HL-60 (cell line): ENCODE measurements at regions not wholly inside any gene's neighbourhood (a gene's known extent, or its start where the extent isn't known, plus 50 kb on each side); places are given as distances from the start of the nearest gene placed in this dataset.

ENCODE experiments used
- DNase-seq, 2 experiments: peaks; one replicate each; pipeline ENCODE4 v3.0.0-alpha.2; 2010 to 2020; ENCODE audit warnings: low read depth in 1 of 2, low spot score in 1 of 2
- H3K27ac ChIP-seq: fragments of 250-450 bp; sonication (Bioruptor Pico); replicated peaks from 2 replicates; pipeline ENCODE4 v1.5.1; 2020; ENCODE audit warnings: mild to moderate bottlenecking, moderate library complexity
- H3K27me3 ChIP-seq: fragments of 250-450 bp; sonication (Bioruptor Pico); 2 replicates; pipeline ENCODE4 v1.5.1; 2021; ENCODE audit warnings: mild to moderate bottlenecking, moderate library complexity; ENCODE audit not compliant: insufficient read depth, poor library complexity, severe bottlenecking
- H3K4me3 ChIP-seq: replicated peaks from 2 replicates; pipeline ENCODE4 v1.5.1; 2011; ENCODE audit warnings: mild to moderate bottlenecking, control low read depth, low read length; ENCODE audit not compliant: insufficient read depth
- CTCF ChIP-seq: IDR thresholded peaks from one replicate; pipeline ENCODE4 v1.5.1; 2011; ENCODE audit warnings: low read length, control low read depth, inconsistent platforms; ENCODE audit not compliant: insufficient read depth
- GABPA ChIP-seq: IDR thresholded peaks from 2 replicates; pipeline ENCODE4 v1.6.1; 2012; ENCODE audit warnings: low read depth
- POLR2AphosphoS5 ChIP-seq: IDR thresholded peaks from 2 replicates; pipeline ENCODE4 v1.6.1; 2012; ENCODE audit warnings: low read depth
- REST ChIP-seq: IDR thresholded peaks from 2 replicates; pipeline ENCODE4 v1.6.1; 2012; ENCODE audit warnings: low read depth; ENCODE audit not compliant: insufficient replicate concordance
- SPI1 ChIP-seq: IDR thresholded peaks from 2 replicates; pipeline ENCODE4 v1.6.1; 2012; ENCODE audit warnings: low read depth, mild to moderate bottlenecking, borderline replicate concordance

DNA sequence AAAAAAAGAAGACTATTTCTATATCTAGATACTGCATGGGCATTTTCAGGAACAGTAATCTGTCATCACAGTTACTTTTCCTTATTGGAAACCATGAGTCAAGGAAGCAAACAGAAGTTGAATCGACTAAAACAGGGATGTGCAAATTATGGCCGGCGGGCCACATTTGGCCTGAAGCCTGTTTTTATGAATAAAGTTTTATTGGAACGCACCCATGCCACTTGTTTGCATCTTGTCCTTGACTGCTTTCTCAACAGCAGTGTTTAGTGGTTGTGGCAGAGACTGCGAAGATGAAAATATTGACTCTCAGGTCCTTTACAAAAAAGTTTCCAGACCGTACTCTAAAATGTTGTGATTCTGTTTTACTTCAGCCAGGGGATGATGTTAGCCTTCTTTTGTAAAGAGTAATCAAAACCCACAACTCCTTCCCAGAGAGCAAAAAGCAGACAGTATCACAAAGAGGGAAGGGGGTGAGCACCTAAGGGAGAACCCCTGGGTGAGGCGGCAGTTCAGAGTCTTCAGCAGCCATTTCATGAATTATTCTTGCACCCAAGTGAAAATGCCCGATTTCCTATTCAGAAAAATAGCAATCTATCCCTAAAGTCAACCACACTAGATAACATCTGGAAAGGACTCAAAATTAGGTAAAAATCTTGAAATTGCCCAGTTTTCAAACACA lies 190.4 kb downstream of the MYLK4 start:
- no peak for TF ChIP-seq CTCF
- no peak for TF ChIP-seq POLR2AphosphoS5
- TF ChIP-seq REST: no peak
- no peak for TF ChIP-seq GABPA
- no peak for TF ChIP-seq SPI1
- Histone ChIP-seq H3K4me3 (no peak overlapping the region), H3K27ac (no peak overlapping the region), H3K27me3 (no peaks in the 10 kb centered on the region)
- no peak for DNase-seq

GRCh38 chr6:2558861-2559801 lies 191.6 kb downstream of the MYLK4 start:
- H3K27me3 ChIP-seq: no peaks in the 10 kb centered on the region
- DNase-seq: no peak
- no peak overlapping the region for H3K4me3 ChIP-seq
- H3K27ac ChIP-seq: no peak overlapping the region
- TF ChIP-seq SPI1 (no peak), GABPA (no peak), POLR2AphosphoS5 (no peak), REST (no peak), CTCF (no peak)

- no peak for DNase-seq
- Histone ChIP-seq H3K27ac (no peak overlapping the region), H3K4me3 (no peak overlapping the region), H3K27me3 (no peaks in the 10 kb centered on the region)
- TF ChIP-seq REST (no peak), GABPA (no peak), SPI1 (no peak), POLR2AphosphoS5 (no peak), CTCF (no peak)
Observed at GRCh38 chr6:2558098-2558680, 192.5 kb downstream of the MYLK4 start.
